Activated naive CD8-positive, alpha-beta T cell treated with anti-CD3 and anti-CD28 coated beads, Interleukin-2, amount 10 ng/mL, durations not matched to agents 7 days and 5 days (primary cell): ENCODE measurements at regions not wholly inside any gene's neighbourhood (a gene's known extent, or its start where the extent isn't known, plus 50 kb on each side); places are given as distances from the start of the nearest gene placed in this dataset.

ENCODE experiments used
- ATAC-seq: fragments of 150-1000 bp; cut with Tn5 transposase; one replicate; pipeline ENCODE4 v1.10.0; 2021; ENCODE audit warnings: low read depth, moderate library complexity
- POLR2A ChIA-PET: fragments of 350-600 bp; sonication (Branson Sonifier 250); formaldehyde crosslinking; loops from one replicate; lab custom pipeline; 2021; ENCODE audit warnings: antibody characterized with exemption; lab: Charles Lee
- DNase-seq: peaks from one replicate; pipeline ENCODE4 v3.0.0; 2021
- H3K27ac Mint-ChIP-seq: one replicate; pipeline ENCODE4 v1.8.0; 2022; ENCODE audit warnings: mild to moderate bottlenecking, mixed read lengths
- H3K27me3 Mint-ChIP-seq: one replicate; pipeline ENCODE4 v1.8.0; 2022; ENCODE audit warnings: mild to moderate bottlenecking, moderate library complexity, mixed read lengths
- H3K36me3 Mint-ChIP-seq: one replicate; pipeline ENCODE4 v1.8.0; 2021; ENCODE audit warnings: mild to moderate bottlenecking, mixed read lengths
- H3K4me1 Mint-ChIP-seq: one replicate; pipeline ENCODE4 v1.8.0; 2021; ENCODE audit warnings: mixed read lengths
- H3K4me3 Mint-ChIP-seq: one replicate; pipeline ENCODE4 v1.8.0; 2022; ENCODE audit warnings: mild to moderate bottlenecking, moderate library complexity, mixed read lengths
- H3K9me3 Mint-ChIP-seq: one replicate; pipeline ENCODE4 v1.8.0; 2021; ENCODE audit warnings: mixed read lengths

GRCh38 chr10:131567279-131568162 lies 256.0 kb upstream of the TCERG1L start:
- Mint-ChIP-seq H3K4me3 (no peak overlapping the region), H3K36me3 (no peaks in the 10 kb centered on the region), H3K4me1 (no peaks in the 10 kb centered on the region), H3K27me3 (no peaks in the 10 kb centered on the region), H3K9me3 (peaks cover 3% of the 10 kb centered on the region), H3K27ac (no peak overlapping the region)
- POLR2A ChIA-PET, result no interaction called here
- ATAC-seq, result no peak
- DNase-seq, result no peak

- Mint-ChIP-seq H3K4me1 (no peaks in the 10 kb centered on the region), H3K27ac (no peak overlapping the region), H3K36me3 (no peaks in the 10 kb centered on the region), H3K27me3 (no peaks in the 10 kb centered on the region), H3K4me3 (no peak overlapping the region), H3K9me3 (peaks cover 3% of the 10 kb centered on the region)
- DNase-seq, result no peak
- ATAC-seq, result no peak
- POLR2A ChIA-PET, result no interaction called here
Measured at GRCh38 chr10:131568866-131569265, 257.3 kb upstream of the TCERG1L start.

- DNase-seq, result no peak
- no peak for ATAC-seq
- Mint-ChIP-seq H3K4me1 (no peaks in the 10 kb centered on the region), H3K4me3 (no peak overlapping the region), H3K36me3 (no peaks in the 10 kb centered on the region), H3K9me3 (no peaks in the 10 kb centered on the region), H3K27me3 (no peaks in the 10 kb centered on the region), H3K27ac (no peak overlapping the region)
- POLR2A ChIA-PET, result no interaction called here
Measured at GRCh38 chr10:131569851-131570715, 258.6 kb upstream of the TCERG1L start.

- Mint-ChIP-seq H3K9me3 (no peaks in the 10 kb centered on the region), H3K36me3 (no peaks in the 10 kb centered on the region), H3K4me3 (no peak overlapping the region), H3K4me1 (no peaks in the 10 kb centered on the region), H3K27me3 (no peaks in the 10 kb centered on the region), H3K27ac (no peak overlapping the region)
- ATAC-seq (no peak), DNase-seq (no peak)
- POLR2A ChIA-PET, result no interaction called here
Measured at GRCh38 chr10:131570716-131571307, 259.3 kb upstream of the TCERG1L start.

GRCh38 chr10:131571346-131571745 lies 259.8 kb upstream of the TCERG1L start:
- DNase-seq (no peak), ATAC-seq (no peak)
- POLR2A ChIA-PET, result no interaction called here
- H3K9me3 Mint-ChIP-seq, result no peaks in the 10 kb centered on the region
- no peaks in the 10 kb centered on the region for H3K36me3 Mint-ChIP-seq
- H3K4me1 Mint-ChIP-seq, result no peaks in the 10 kb centered on the region
- no peak overlapping the region for H3K27ac Mint-ChIP-seq
- no peaks in the 10 kb centered on the region for H3K27me3 Mint-ChIP-seq
- H3K4me3 Mint-ChIP-seq, result no peak overlapping the region

- DNase-seq (no peak), ATAC-seq (no peak)
- no peaks in the 10 kb centered on the region for H3K27me3 Mint-ChIP-seq
- H3K4me1 Mint-ChIP-seq, result no peaks in the 10 kb centered on the region
- no peak overlapping the region for H3K27ac Mint-ChIP-seq
- no peaks in the 10 kb centered on the region for H3K36me3 Mint-ChIP-seq
- H3K4me3 Mint-ChIP-seq, result no peak overlapping the region
- POLR2A ChIA-PET, result no interaction called here
- H3K9me3 Mint-ChIP-seq, result no peaks in the 10 kb centered on the region
Measured at GRCh38 chr10:131571865-131572264, 260.3 kb upstream of the TCERG1L start.

GRCh38 chr10:131573256-131573655 lies 261.7 kb upstream of the TCERG1L start:
- no peaks in the 10 kb centered on the region for H3K27me3 Mint-ChIP-seq
- DNase-seq (no peak), ATAC-seq (no peak)
- POLR2A ChIA-PET, result no interaction called here
- no peaks in the 10 kb centered on the region for H3K9me3 Mint-ChIP-seq
- no peaks in the 10 kb centered on the region for H3K4me1 Mint-ChIP-seq
- H3K4me3 Mint-ChIP-seq, result no peak overlapping the region
- H3K27ac Mint-ChIP-seq, result no peak overlapping the region
- no peaks in the 10 kb centered on the region for H3K36me3 Mint-ChIP-seq

- no peaks in the 10 kb centered on the region for H3K36me3 Mint-ChIP-seq
- H3K27ac Mint-ChIP-seq, result no peak overlapping the region
- DNase-seq (no peak), ATAC-seq (no peak)
- H3K27me3 Mint-ChIP-seq, result no peaks in the 10 kb centered on the region
- no peaks in the 10 kb centered on the region for H3K4me1 Mint-ChIP-seq
- no peaks in the 10 kb centered on the region for H3K9me3 Mint-ChIP-seq
- no peak overlapping the region for H3K4me3 Mint-ChIP-seq
- POLR2A ChIA-PET, result no interaction called here
Measured at GRCh38 chr10:131573707-131574106, 262.2 kb upstream of the TCERG1L start.

- no peaks in the 10 kb centered on the region for H3K9me3 Mint-ChIP-seq
- H3K4me3 Mint-ChIP-seq, result no peak overlapping the region
- H3K36me3 Mint-ChIP-seq, result no peaks in the 10 kb centered on the region
- H3K27ac Mint-ChIP-seq, result no peak overlapping the region
- no peaks in the 10 kb centered on the region for H3K4me1 Mint-ChIP-seq
- DNase-seq (no peak), ATAC-seq (no peak)
- no peaks in the 10 kb centered on the region for H3K27me3 Mint-ChIP-seq
- POLR2A ChIA-PET, result no interaction called here
Measured at GRCh38 chr10:131574363-131574706, 262.8 kb upstream of the TCERG1L start.

GRCh38 chr10:131574707-131575430 lies 263.3 kb upstream of the TCERG1L start:
- Mint-ChIP-seq H3K4me1 (no peaks in the 10 kb centered on the region), H3K36me3 (no peaks in the 10 kb centered on the region), H3K27me3 (no peaks in the 10 kb centered on the region), H3K4me3 (no peak overlapping the region), H3K9me3 (no peaks in the 10 kb centered on the region), H3K27ac (no peak overlapping the region)
- ATAC-seq (no peak), DNase-seq (no peak)
- POLR2A ChIA-PET, result no interaction called here

GRCh38 chr10:131575877-131576276 lies 264.4 kb upstream of the TCERG1L start:
- no peak for DNase-seq
- Mint-ChIP-seq H3K4me3 (no peak overlapping the region), H3K27me3 (no peaks in the 10 kb centered on the region), H3K27ac (no peak overlapping the region), H3K4me1 (no peaks in the 10 kb centered on the region), H3K9me3 (no peaks in the 10 kb centered on the region), H3K36me3 (no peaks in the 10 kb centered on the region)
- no peak for ATAC-seq
- POLR2A ChIA-PET, result no interaction called here

- Mint-ChIP-seq H3K27me3 (no peaks in the 10 kb centered on the region), H3K36me3 (no peaks in the 10 kb centered on the region), H3K4me3 (no peak overlapping the region), H3K27ac (no peak overlapping the region), H3K9me3 (no peaks in the 10 kb centered on the region), H3K4me1 (no peaks in the 10 kb centered on the region)
- POLR2A ChIA-PET, result no interaction called here
- DNase-seq, result no peak
- no peak for ATAC-seq
Measured at GRCh38 chr10:131576341-131577177, 265.0 kb upstream of the TCERG1L start.
